H9 (cell line): ENCODE measurements at regions not wholly inside any gene's neighbourhood (a gene's known extent, or its start where the extent isn't known, plus 50 kb on each side); places are given as distances from the start of the nearest gene placed in this dataset.

Experiments used
- DNase-seq: peaks from one replicate; pipeline ENCODE4 v3.0.0-alpha.2; 2017
- H2AFZ ChIP-seq: one replicate; pipeline ENCODE4 v1.6.1; 2013; ENCODE audit warnings: mild to moderate bottlenecking, low read length, control low read depth, moderate library complexity
- H2AK5ac ChIP-seq: 2 replicates; pipeline ENCODE4 v1.6.1; 2013; ENCODE audit warnings: low read length, control low read depth, mixed read lengths; ENCODE audit not compliant: insufficient read length
- H2BK120ac ChIP-seq: one replicate; pipeline ENCODE4 v1.6.1; 2013; ENCODE audit warnings: low read depth, mild to moderate bottlenecking, low read length, control low read depth, inconsistent platforms; ENCODE audit not compliant: poor library complexity, severe bottlenecking
- H2BK12ac ChIP-seq: 2 replicates; pipeline ENCODE4 v1.6.1; 2013; ENCODE audit warnings: low read length, control low read depth, mixed read lengths, low read depth; ENCODE audit not compliant: insufficient read length
- H2BK15ac ChIP-seq: 2 replicates; pipeline ENCODE4 v1.6.1; 2013; ENCODE audit warnings: low read depth, low read length, control low read depth
- H2BK20ac ChIP-seq: one replicate; pipeline ENCODE4 v1.6.1; 2013; ENCODE audit warnings: low read depth, mild to moderate bottlenecking, low read length, control low read depth, inconsistent platforms; ENCODE audit not compliant: poor library complexity, severe bottlenecking
- H2BK5ac ChIP-seq: 2 replicates; pipeline ENCODE4 v1.6.1; 2013; ENCODE audit warnings: low read length, control low read depth, mixed read lengths; ENCODE audit not compliant: insufficient read length
- H3K14ac ChIP-seq: 2 replicates; pipeline ENCODE4 v1.6.1; 2013; ENCODE audit warnings: low read length, control low read depth; ENCODE audit not compliant: insufficient read depth
- H3K18ac ChIP-seq: 2 replicates; pipeline ENCODE4 v1.6.1; 2013; ENCODE audit warnings: low read depth, mild to moderate bottlenecking, mixed read lengths, low read length, control low read depth; ENCODE audit not compliant: insufficient read length
- H3K23ac ChIP-seq: 2 replicates; pipeline ENCODE4 v1.6.1; 2013; ENCODE audit warnings: low read length, control low read depth, mixed read lengths, low read depth; ENCODE audit not compliant: insufficient read length
- H3K23me2 ChIP-seq: 2 replicates; pipeline ENCODE4 v1.6.1; 2013; ENCODE audit warnings: low read depth, mild to moderate bottlenecking, mixed read lengths, low read length, control low read depth; ENCODE audit not compliant: insufficient read length, poor library complexity, severe bottlenecking
- H3K27ac ChIP-seq: 2 replicates; pipeline ENCODE4 v1.5.1; 2013; ENCODE audit warnings: low read length, control low read depth, mixed read lengths, low read depth; ENCODE audit not compliant: insufficient read length
- H3K27me3 ChIP-seq: 2 replicates; pipeline ENCODE4 v1.6.1; 2013; ENCODE audit warnings: low read length, control low read depth, inconsistent platforms; ENCODE audit not compliant: insufficient read depth
- H3K4ac ChIP-seq: 2 replicates; pipeline ENCODE4 v1.6.1; 2013; ENCODE audit warnings: low read depth, mild to moderate bottlenecking, control low read depth, inconsistent platforms, low read length, moderate library complexity
- H3K4me1 ChIP-seq: 2 replicates; pipeline ENCODE4 v1.6.1; 2013; ENCODE audit warnings: low read length, control low read depth, inconsistent platforms; ENCODE audit not compliant: insufficient read depth
- H3K4me2 ChIP-seq: 2 replicates; pipeline ENCODE4 v1.6.1; 2013; ENCODE audit warnings: low read length, control low read depth, mixed read lengths; ENCODE audit not compliant: insufficient read length, insufficient read depth
- H3K56ac ChIP-seq: 2 replicates; pipeline ENCODE4 v1.6.1; 2013; ENCODE audit warnings: low read depth, mild to moderate bottlenecking, mixed read lengths, low read length, control low read depth; ENCODE audit not compliant: insufficient read length
- H3K79me1 ChIP-seq: 2 replicates; pipeline ENCODE4 v1.6.1; 2013; ENCODE audit warnings: low read depth, mild to moderate bottlenecking, moderate library complexity, low read length, control low read depth, inconsistent platforms; ENCODE audit not compliant: insufficient read depth, poor library complexity, severe bottlenecking
- H3K79me2 ChIP-seq: 2 replicates; pipeline ENCODE4 v1.6.1; 2013; ENCODE audit warnings: low read length, control low read depth, inconsistent platforms; ENCODE audit not compliant: insufficient read depth
- H3K9ac ChIP-seq: 2 replicates; pipeline ENCODE4 v1.6.1; 2013; ENCODE audit warnings: low read length, control low read depth, mixed read lengths; ENCODE audit not compliant: insufficient read length; ENCODE audit errors: extremely low read depth
- H3K9me3 ChIP-seq: one replicate; pipeline ENCODE4 v1.6.1; 2013; ENCODE audit warnings: low read depth, low read length, inconsistent platforms; ENCODE audit not compliant: control insufficient read depth
- H3T11ph ChIP-seq: one replicate; pipeline ENCODE4 v1.6.1; 2013; ENCODE audit warnings: mild to moderate bottlenecking, low read length, control low read depth, inconsistent platforms
- H4K20me1 ChIP-seq: one replicate; pipeline ENCODE4 v1.6.1; 2013; ENCODE audit not compliant: control insufficient read depth, insufficient read length, insufficient read depth
- H4K5ac ChIP-seq: 2 replicates; pipeline ENCODE4 v1.6.1; 2013; ENCODE audit warnings: low read depth, mild to moderate bottlenecking, mixed read lengths, low read length, control low read depth; ENCODE audit not compliant: insufficient read length
- H4K8ac ChIP-seq: replicated peaks from 2 replicates; pipeline ENCODE4 v1.6.1; 2013; ENCODE audit warnings: low read length, control low read depth, mixed read lengths, low read depth; ENCODE audit not compliant: insufficient read length
- H4K91ac ChIP-seq: 2 replicates; pipeline ENCODE4 v1.6.1; 2013; ENCODE audit warnings: low read depth, mild to moderate bottlenecking, moderate library complexity, mixed read lengths, low read length, control low read depth; ENCODE audit not compliant: insufficient read length
- H3K27ac Mint-ChIP-seq, 3 experiments: 2 replicates in 2 of 3; 3 replicates in 1 of 3; pipeline ENCODE4 v1.8.0; 2020 to 2021; ENCODE audit warnings: mixed read lengths in 3 of 3, mild to moderate bottlenecking in 1 of 3, moderate library complexity in 1 of 3
- H3K27me3 Mint-ChIP-seq: 2 replicates; pipeline ENCODE4 v1.8.0; 2021; ENCODE audit warnings: low read depth, mild to moderate bottlenecking, moderate library complexity, mixed read lengths
- H3K36me3 Mint-ChIP-seq, 3 experiments: 2 replicates in 2 of 3; 3 replicates in 1 of 3; pipeline ENCODE4 v1.8.0; 2020 to 2021; ENCODE audit warnings: low read depth in 3 of 3, mixed read lengths in 3 of 3; ENCODE audit not compliant: insufficient read depth in 1 of 3
- H3K4me1 Mint-ChIP-seq, 2 experiments: 2 replicates each; pipeline ENCODE4 v1.8.0; 2020; ENCODE audit warnings: mixed read lengths in 2 of 2
- H3K4me3 Mint-ChIP-seq, 2 experiments: 2 replicates in 1 of 2; 3 replicates in 1 of 2; pipeline ENCODE4 v1.8.0; 2020 to 2021; ENCODE audit warnings: mild to moderate bottlenecking in 2 of 2, mixed read lengths in 2 of 2, moderate library complexity in 1 of 2
- H3K9me3 Mint-ChIP-seq, 2 experiments: 2 replicates in 1 of 2; 3 replicates in 1 of 2; pipeline ENCODE4 v1.8.0; 2020; ENCODE audit warnings: mild to moderate bottlenecking in 2 of 2, mixed read lengths in 2 of 2, moderate library complexity in 1 of 2
- CTCF ChIP-seq: fragments of 200-600 bp; sonication (generic); conservative IDR thresholded peaks from 3 replicates; pipeline ENCODE4 v1.8.0; 2021; ENCODE audit warnings: antibody characterized with exemption, mild to moderate bottlenecking
- WGBS: extraction: QIAGEN DNeasy Blood & Tissue Kit; methylation state at CpG from one replicate; pipeline ENCODE4 v1.1.7; 2013; ENCODE audit warnings: missing lambda C conversion rate, low lambda C conversion rate, mixed read lengths; ENCODE audit not compliant: insufficient read length; ENCODE audit errors: extremely low coverage; 5-methylcytosine and 5-hydroxymethylcytosine counted together

- no peak overlapping the region for H3K14ac ChIP-seq
- no peak overlapping the region for H3K27ac ChIP-seq
- no peak overlapping the region for H4K5ac ChIP-seq
- no peak overlapping the region for H3K23ac ChIP-seq
- Mint-ChIP-seq H3K4me3 (0 out of 5 replicates have a peak overlapping the region, but pooled peaks of 1 of the 2 experiments have one; percentile 15), H3K9me3 (no peaks in the 10 kb centered on the region), H3K4me1 (peaks cover 9 to 15% of the 10 kb centered on the region in 2 experiments), H3K27me3 (peaks cover 51% of the 10 kb centered on the region), H3K36me3 (no peaks in the 10 kb centered on the region), H3K27ac (no peak overlapping the region)
- H4K8ac ChIP-seq = no peak overlapping the region
- no peak overlapping the region for H2BK5ac ChIP-seq
- no peak for DNase-seq
- H3K23me2 ChIP-seq = no peaks in the 10 kb centered on the region
- H3K18ac ChIP-seq = no peak overlapping the region
- no peak for TF ChIP-seq CTCF
- no peak overlapping the region for H4K91ac ChIP-seq
- H3K4ac ChIP-seq = no peak overlapping the region
- H2BK120ac ChIP-seq = no peak overlapping the region
- H3T11ph ChIP-seq = no peak overlapping the region
- H3K4me1 ChIP-seq = no peaks in the 10 kb centered on the region
- H2BK20ac ChIP-seq = no peak overlapping the region
- H3K79me1 ChIP-seq = no peaks in the 10 kb centered on the region
- no CpG with 5 or more reads among the region's 7 CpGs for WGBS
- H2BK15ac ChIP-seq = no peak overlapping the region
- H3K79me2 ChIP-seq = no peaks in the 10 kb centered on the region
- H2AK5ac ChIP-seq = no peak overlapping the region
- no peaks in the 10 kb centered on the region for H4K20me1 ChIP-seq
- H3K9ac ChIP-seq = no peak overlapping the region
- H3K27me3 ChIP-seq = no peaks in the 10 kb centered on the region
- H3K9me3 ChIP-seq = no peaks in the 10 kb centered on the region
- H3K4me2 ChIP-seq = no peak overlapping the region
- no peak overlapping the region for H3K56ac ChIP-seq
- no peak overlapping the region for H2BK12ac ChIP-seq
- H2AFZ ChIP-seq = no peak overlapping the region
Measured at GRCh38 chr2:118786746-118787145, 60.7 kb downstream of the EN1 start.
